ENCODE measurements at regions not wholly inside any gene's neighbourhood (a gene's known extent, or its start where the extent isn't known, plus 50 kb on each side); places are given as distances from the start of the nearest gene placed in this dataset.

- TF ChIP-seq CTCF (IDR thresholded peaks at IDR 0.05; ENCODE audit: insufficient read depth, low read length, poor library complexity, severe bottlenecking) (no peak), EZH2phosphoT487 (conservative IDR thresholded peaks at IDR 0.05; ENCODE audit: low read length) (no peak)
Observed at GRCh38 chr16:80058214-80058613, 457.7 kb upstream of the MAF start.

All from SU-DHL-6 (cell line).